GM12892 (cell line): ENCODE measurements at regions not wholly inside any gene's neighbourhood (a gene's known extent, or its start where the extent isn't known, plus 50 kb on each side); places are given as distances from the start of the nearest gene placed in this dataset.

ENCODE experiments used
- POLR2A ChIP-seq: IDR thresholded peaks from 2 replicates; pipeline ENCODE4 v1.6.1; 2011; ENCODE audit warnings: low read depth, low read length, control low read depth
- POLR2AphosphoS5 ChIP-seq: IDR thresholded peaks from 2 replicates; pipeline ENCODE4 v1.6.1; 2011; ENCODE audit warnings: low read depth, low read length, control low read depth

DNA sequence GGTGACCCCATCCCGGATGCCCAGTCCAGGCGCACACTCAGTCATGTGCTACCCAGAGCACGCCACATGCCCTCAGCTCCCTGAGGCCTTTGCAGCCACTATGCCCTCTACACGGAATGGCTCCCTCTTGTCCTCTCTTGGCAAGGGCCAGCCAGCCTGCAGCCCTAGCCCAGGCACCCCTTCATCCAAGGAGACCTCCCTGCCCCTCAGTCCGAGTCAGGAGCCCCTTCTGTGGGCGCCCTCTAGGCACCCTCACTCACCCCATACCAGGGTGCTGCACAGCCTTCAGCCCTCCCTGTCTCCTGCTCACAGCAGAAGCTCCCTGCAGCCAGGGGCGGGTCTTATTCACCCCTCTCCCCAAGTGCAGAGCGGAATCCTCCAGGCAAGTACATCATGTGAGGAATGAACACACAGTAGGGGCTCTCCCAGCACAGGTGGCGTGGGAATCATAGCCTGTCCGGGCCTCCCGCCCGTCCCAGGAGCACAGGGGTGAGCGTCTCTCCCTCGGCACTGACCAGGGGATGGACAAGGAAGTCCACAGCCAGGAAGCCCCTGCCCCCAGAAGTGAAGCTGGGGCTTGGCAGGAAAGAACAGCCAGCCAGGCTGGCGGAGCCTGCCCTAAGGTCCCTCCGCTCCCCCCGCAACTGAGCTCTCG, 186.9 kb downstream of the RBFOX3 start:
- TF ChIP-seq POLR2AphosphoS5 = no peak
- no peak for TF ChIP-seq POLR2A
